ENCODE measurements at regions not wholly inside any gene's neighbourhood (a gene's known extent, or its start where the extent isn't known, plus 50 kb on each side); places are given as distances from the start of the nearest gene placed in this dataset.
A peak's percentile ranks its signal among the peaks of the same experiment; 100 is the strongest.
"Not testable (repeated sequence)": the region's sequence is repeated elsewhere in the genome, so short reads cannot be mapped to it uniquely, and the experiment has no call there.

DNA sequence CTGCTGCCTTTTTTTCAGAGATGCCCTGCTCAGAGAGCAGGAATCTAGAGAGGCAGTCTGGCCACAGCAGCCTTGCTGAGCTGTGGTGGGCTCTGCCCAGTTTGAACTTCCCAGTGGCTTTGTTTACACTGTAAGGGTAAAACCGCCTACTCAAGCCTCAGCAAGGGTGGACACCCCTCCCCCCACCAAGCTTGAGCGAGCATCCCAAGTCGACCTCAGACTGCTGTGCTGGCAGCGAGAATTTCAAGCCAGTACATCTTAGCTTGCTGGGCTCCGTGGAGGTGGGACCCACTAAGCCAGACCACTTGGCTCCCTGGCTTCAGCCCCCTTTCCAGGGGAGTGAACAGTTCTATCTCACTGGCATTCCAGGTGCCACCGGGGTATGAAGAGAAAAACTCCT, 298.8 kb upstream of the LRRC3B start:
- H3K56ac ChIP-seq (replicated peaks; ENCODE audit: insufficient read length, low read depth, low read length); H3K4ac ChIP-seq (replicated peaks; ENCODE audit: insufficient read length, low read depth, low read length); H2BK5ac ChIP-seq (ENCODE audit: low read depth, low read length); H2BK20ac ChIP-seq (ENCODE audit: low read length); H3K18ac ChIP-seq (ENCODE audit: extremely low read depth, low read length); H3K27me3 ChIP-seq (replicated peaks in 1 of 4; ENCODE audit: control insufficient read depth in 3 of 4, extremely low read depth in 1 of 4, insufficient read depth in 3 of 4, low read length in 3 of 4); H3K23ac ChIP-seq (ENCODE audit: insufficient read length); H4K5ac ChIP-seq (ENCODE audit: insufficient read length, low read depth, low read length); H3K4me2 ChIP-seq (ENCODE audit: insufficient read depth in 1 of 2, low read depth in 2 of 2, low read length in 2 of 2); H3K9ac ChIP-seq (replicated peaks in 1 of 4; ENCODE audit: extremely low read depth in 1 of 4, low read depth in 3 of 4, low read length in 3 of 4); H2BK120ac ChIP-seq (replicated peaks; ENCODE audit: low read depth, low read length); DNase-seq (ENCODE audit: low read depth in 1 of 2, low spot score in 2 of 2); H4K20me1 ChIP-seq (replicated peaks in 1 of 2; ENCODE audit: control insufficient read depth in 1 of 2, insufficient read depth in 2 of 2, low read length in 2 of 2); H3K4me1 ChIP-seq (replicated peaks in 1 of 4; ENCODE audit: control insufficient read depth in 3 of 4, insufficient read depth in 4 of 4, low read length in 3 of 4); H2BK15ac ChIP-seq (ENCODE audit: low read length); H2AK5ac ChIP-seq (ENCODE audit: low read depth, low read length); CTCF ChIA-PET (ENCODE audit: partially characterized antibody); H4K8ac ChIP-seq (ENCODE audit: extremely low read depth, insufficient read depth, low read length); H3K79me1 ChIP-seq (ENCODE audit: low read depth, low read length); H3K4me3 ChIP-seq (ENCODE audit: extremely low read depth in 1 of 4, insufficient read depth in 2 of 4, low read depth in 3 of 4, low read length in 4 of 4); H3K27ac ChIP-seq (ENCODE audit: low read depth, low read length); H2BK12ac ChIP-seq (ENCODE audit: low read depth, low read length); POLR2A ChIA-PET (ENCODE audit: partially characterized antibody); H3K14ac ChIP-seq (ENCODE audit: insufficient read length); H3K79me2 ChIP-seq (ENCODE audit: control insufficient read depth in 1 of 2, insufficient read depth in 2 of 2, low read length in 2 of 2); FAIRE-seq; H3K23me2 ChIP-seq (ENCODE audit: low read depth, low read length); H3K36me3 ChIP-seq (ENCODE audit: control insufficient read depth in 2 of 4, insufficient read depth in 4 of 4, low read length in 3 of 4); H3K9me3 ChIP-seq (ENCODE audit: insufficient read depth in 2 of 2, low read depth in 1 of 2, low read length in 1 of 2); H4K91ac ChIP-seq (replicated peaks; ENCODE audit: insufficient read length, low read length): not testable (repeated sequence)
- H2AFZ ChIP-seq (ENCODE audit: low read length): peak overlapping the region; percentile 53; the same call in 1 of the 2 replicates
- WGBS, 2 experiments (ENCODE audit: extremely low coverage in 1 of 2, insufficient coverage in 1 of 2, insufficient read length in 1 of 2, insufficient replicate concordance in 2 of 2, low coverage in 1 of 2, low lambda C conversion rate in 2 of 2, missing lambda C conversion rate in 1 of 2): 88% methylated on average over 5 of the region's 6 CpGs; no CpG with 5 or more reads in 1 of the 2 experiments
